Fibroblast of upper back skin (primary cell): ENCODE measurements at regions not wholly inside any gene's neighbourhood (a gene's known extent, or its start where the extent isn't known, plus 50 kb on each side); places are given as distances from the start of the nearest gene placed in this dataset.
"Not testable (repeated sequence)": the region's sequence is repeated elsewhere in the genome, so short reads cannot be mapped to it uniquely, and the experiment has no call there.

Experiments
- DNase-seq: peaks from one replicate; pipeline ENCODE4 v3.0.0-alpha.2; 2013

GRCh38 chr3:163605915-163606314 is 1472.4 kb downstream of the SI start:
- no peak for DNase-seq

GRCh38 chr3:163601426-163601825 is 1476.9 kb downstream of the SI start:
- DNase-seq: no peak

GRCh38 chr3:163587342-163587741 is 1491.0 kb downstream of the SI start:
- no peak for DNase-seq

- no peak for DNase-seq
These were observed 1495.3 kb downstream of the SI start for GRCh38 chr3:163582967-163583366.

GRCh38 chr3:163577271-163577670 is 1501.0 kb downstream of the SI start:
- DNase-seq: no peak

- DNase-seq: no peak
These were observed 1502.0 kb downstream of the SI start for GRCh38 chr3:163576314-163576713.

GRCh38 chr3:163573324-163573723 is 1505.0 kb downstream of the SI start:
- DNase-seq: no peak

- DNase-seq: no peak
These were observed 1505.4 kb downstream of the SI start for GRCh38 chr3:163572856-163573255.

GRCh38 chr3:163563485-163563884 is 1514.8 kb downstream of the SI start:
- DNase-seq: no peak

- no peak for DNase-seq
These were observed 1515.7 kb downstream of the SI start for GRCh38 chr3:163562625-163563024.

- no peak for DNase-seq
These were observed 1517.1 kb downstream of the SI start for GRCh38 chr3:163561151-163561550.

- DNase-seq: no peak
These were observed 1517.8 kb downstream of the SI start for GRCh38 chr3:163560459-163560858.

- no peak for DNase-seq
These were observed 1521.3 kb downstream of the SI start for GRCh38 chr3:163556813-163557523.

GRCh38 chr3:163555918-163556317 is 1522.4 kb downstream of the SI start:
- DNase-seq: no peak

GRCh38 chr3:163552659-163552966 is 1525.7 kb downstream of the SI start:
- no peak for DNase-seq

GRCh38 chr3:163551915-163552658 is 1526.2 kb downstream of the SI start:
- not testable (repeated sequence) for DNase-seq

GRCh38 chr3:163548015-163548414 is 1530.3 kb downstream of the SI start:
- no peak for DNase-seq

GRCh38 chr3:163547014-163547685 is 1531.1 kb downstream of the SI start:
- no peak for DNase-seq

GRCh38 chr3:163543662-163544061 is 1534.6 kb downstream of the SI start:
- DNase-seq: no peak

- DNase-seq: no peak
These were observed 1536.7 kb downstream of the SI start for GRCh38 chr3:163541629-163542028.

- DNase-seq: no peak
These were observed 1539.9 kb downstream of the SI start for GRCh38 chr3:163538387-163538786.

- DNase-seq: no peak
These were observed 1544.9 kb downstream of the SI start for GRCh38 chr3:163533381-163533780.

GRCh38 chr3:163523375-163523774 is 1554.9 kb downstream of the SI start:
- no peak for DNase-seq

- no peak for DNase-seq
These were observed 1557.0 kb downstream of the SI start for GRCh38 chr3:163521261-163521660.
